ENCODE measurements at regions not wholly inside any gene's neighbourhood (a gene's known extent, or its start where the extent isn't known, plus 50 kb on each side); places are given as distances from the start of the nearest gene placed in this dataset.

DNA sequence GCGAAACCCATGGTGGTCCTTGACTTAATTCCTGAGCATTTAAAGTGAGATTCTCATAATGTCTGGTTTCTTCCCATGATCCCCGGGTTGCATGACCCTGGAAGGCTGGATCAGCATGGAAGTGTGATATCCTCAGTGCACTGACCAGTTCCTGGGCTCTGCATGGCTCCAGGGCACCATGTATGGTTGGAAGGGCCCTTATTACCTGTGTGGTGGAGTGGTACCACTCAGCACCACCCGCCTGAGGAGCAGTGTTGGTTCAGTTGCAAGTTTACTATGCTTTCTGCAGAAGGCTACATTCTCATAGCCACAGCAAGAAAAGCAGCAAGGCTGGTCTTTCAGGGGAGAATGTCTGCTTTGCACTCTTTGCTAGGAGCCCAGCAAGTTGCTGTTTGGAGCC lies 325.7 kb upstream of the MKI67 start:
- Histone ChIP-seq H3K4me3 (ENCODE audit: low read depth, low read length) (no peak overlapping the region), H3K9me3 (ENCODE audit: control insufficient read depth, insufficient read depth, low read length) (peaks cover 37% of the 10 kb centered on the region), H3K27ac (ENCODE audit: low read depth, low read length) (no peak overlapping the region), H3K27me3 (ENCODE audit: control insufficient read depth, insufficient read depth, low read length) (no peaks in the 10 kb centered on the region)
- POLR2A ChIA-PET, result no interaction called here
- TF ChIP-seq CTCF (IDR thresholded peaks at IDR 0.05; ENCODE audit: low read depth, low read length), result no peak
- CTCF ChIA-PET, result no interaction called here
- no peak for DNase-seq (ENCODE audit: low read depth, low spot score)

DNA sequence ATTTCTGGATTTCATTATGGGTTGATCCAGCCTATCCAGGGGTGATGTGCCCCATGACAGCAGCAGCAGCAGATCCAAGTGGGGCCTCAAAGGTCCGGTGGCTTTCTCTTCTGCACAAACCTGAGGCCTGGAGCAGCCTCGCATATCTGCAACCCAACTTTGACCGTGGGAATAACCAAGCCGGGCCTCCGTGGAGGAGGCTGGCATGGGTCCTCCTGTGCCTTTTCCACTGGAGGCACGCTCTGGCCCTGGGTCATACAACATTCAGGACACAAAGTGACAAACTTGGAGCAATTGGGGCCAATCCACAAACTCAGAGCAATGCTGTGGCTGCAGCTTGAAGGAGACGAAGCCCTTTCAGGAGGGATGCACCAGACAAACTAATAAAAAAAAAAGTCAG lies 330.0 kb upstream of the MKI67 start:
- H3K27ac ChIP-seq (ENCODE audit: low read depth, low read length), result no peak overlapping the region
- ChIA-PET POLR2A (no interaction called here), CTCF (no interaction called here)
- no peak for TF ChIP-seq CTCF (IDR thresholded peaks at IDR 0.05; ENCODE audit: low read depth, low read length)
- peaks cover 66% of the 10 kb centered on the region for H3K9me3 ChIP-seq (ENCODE audit: control insufficient read depth, insufficient read depth, low read length)
- no peak overlapping the region for H3K4me3 ChIP-seq (ENCODE audit: low read depth, low read length)
- H3K27me3 ChIP-seq (ENCODE audit: control insufficient read depth, insufficient read depth, low read length), result no peaks in the 10 kb centered on the region
- DNase-seq (ENCODE audit: low read depth, low spot score), result no peak

- no peak overlapping the region for H3K27ac ChIP-seq (ENCODE audit: low read depth, low read length)
- H3K4me3 ChIP-seq (ENCODE audit: low read depth, low read length), result no peak overlapping the region
- H3K27me3 ChIP-seq (ENCODE audit: control insufficient read depth, insufficient read depth, low read length), result no peaks in the 10 kb centered on the region
- POLR2A ChIA-PET, result no interaction called here
- CTCF ChIA-PET, result no interaction called here
- DNase-seq (ENCODE audit: low read depth, low spot score), result no peak
- H3K9me3 ChIP-seq (ENCODE audit: control insufficient read depth, insufficient read depth, low read length), result peaks cover 68% of the 10 kb centered on the region
- no peak for TF ChIP-seq CTCF (IDR thresholded peaks at IDR 0.05; ENCODE audit: low read depth, low read length)
Observed at GRCh38 chr10:128457136-128457535, 330.9 kb upstream of the MKI67 start.

DNA sequence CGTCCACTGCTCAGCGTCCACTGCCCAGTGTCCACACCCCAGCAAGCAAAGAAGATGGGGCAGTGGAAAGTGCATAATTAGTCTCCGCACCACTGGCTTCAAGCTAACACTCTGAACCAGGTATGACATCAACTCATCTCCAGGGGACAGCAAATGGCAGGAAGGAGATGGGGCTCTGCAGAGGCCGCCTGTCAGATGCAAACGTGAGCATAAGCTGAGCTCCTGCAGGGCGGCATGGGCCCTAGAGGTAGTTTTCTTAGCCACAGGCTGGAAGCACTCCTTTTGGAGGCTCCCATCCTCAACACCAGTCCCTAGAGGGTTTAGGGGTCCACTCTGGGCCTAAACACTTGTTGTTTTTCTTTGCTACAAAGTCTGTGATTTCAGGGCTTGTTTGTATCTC lies 335.8 kb upstream of the MKI67 start:
- H3K4me3 ChIP-seq (ENCODE audit: low read depth, low read length), result no peak overlapping the region
- H3K27ac ChIP-seq (ENCODE audit: low read depth, low read length), result no peak overlapping the region
- no peak for TF ChIP-seq CTCF (IDR thresholded peaks at IDR 0.05; ENCODE audit: low read depth, low read length)
- H3K27me3 ChIP-seq (ENCODE audit: control insufficient read depth, insufficient read depth, low read length), result no peaks in the 10 kb centered on the region
- POLR2A ChIA-PET, result no interaction called here
- peaks cover 95% of the 10 kb centered on the region for H3K9me3 ChIP-seq (ENCODE audit: control insufficient read depth, insufficient read depth, low read length)
- DNase-seq (ENCODE audit: low read depth, low spot score), result no peak
- CTCF ChIA-PET, result no interaction called here

DNA sequence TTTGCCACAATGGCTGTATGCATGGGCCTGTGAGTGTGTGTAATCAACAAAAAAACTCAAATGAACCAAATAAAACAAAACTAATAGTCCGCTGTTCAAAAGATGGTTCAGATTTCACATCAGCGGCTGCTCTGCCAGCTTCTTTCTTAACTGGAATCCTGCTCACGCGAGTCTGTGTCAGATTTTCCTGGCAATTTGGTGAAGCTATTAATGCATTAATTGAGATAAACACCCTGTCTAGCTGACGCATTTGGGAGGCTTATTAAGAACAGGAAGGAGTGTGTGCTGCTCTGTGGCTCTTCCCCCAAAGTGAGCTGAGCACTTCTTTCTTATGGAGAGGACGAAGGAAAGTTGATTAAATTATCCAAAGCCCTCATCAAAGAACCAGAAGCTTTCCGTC lies 336.6 kb upstream of the MKI67 start:
- DNase-seq (ENCODE audit: low read depth, low spot score), result no peak
- Histone ChIP-seq H3K9me3 (ENCODE audit: control insufficient read depth, insufficient read depth, low read length) (peaks cover 92% of the 10 kb centered on the region), H3K27me3 (ENCODE audit: control insufficient read depth, insufficient read depth, low read length) (no peaks in the 10 kb centered on the region), H3K4me3 (ENCODE audit: low read depth, low read length) (no peak overlapping the region), H3K27ac (ENCODE audit: low read depth, low read length) (no peak overlapping the region)
- POLR2A ChIA-PET, result no interaction called here
- TF ChIP-seq CTCF (IDR thresholded peaks at IDR 0.05; ENCODE audit: low read depth, low read length), result no peak
- CTCF ChIA-PET, result no interaction called here
